Neuronal stem cell (in vitro differentiated cells): ENCODE measurements at regions not wholly inside any gene's neighbourhood (a gene's known extent, or its start where the extent isn't known, plus 50 kb on each side); places are given as distances from the start of the nearest gene placed in this dataset.

ENCODE experiments used
- DNase-seq: peaks from one replicate; pipeline ENCODE4 v3.0.0-alpha.2; 2013; ENCODE audit warnings: low spot score
- H2AFZ ChIP-seq: one replicate; pipeline ENCODE4 v1.6.1; 2013; ENCODE audit warnings: mild to moderate bottlenecking, low read length, inconsistent platforms
- H2AK5ac ChIP-seq: 2 replicates; pipeline ENCODE4 v1.6.1; 2013; ENCODE audit warnings: low read depth, mild to moderate bottlenecking, inconsistent platforms, low read length, moderate library complexity, mixed read lengths
- H2BK120ac ChIP-seq: 2 replicates; pipeline ENCODE4 v1.6.1; 2013; ENCODE audit warnings: low read depth, mild to moderate bottlenecking, inconsistent platforms, low read length, moderate library complexity, mixed read lengths
- H2BK12ac ChIP-seq: one replicate; pipeline ENCODE4 v1.6.1; 2013; ENCODE audit warnings: low read length, inconsistent platforms
- H2BK15ac ChIP-seq: 2 replicates; pipeline ENCODE4 v1.6.1; 2013; ENCODE audit warnings: mild to moderate bottlenecking, low read length, inconsistent platforms, mixed read lengths
- H2BK5ac ChIP-seq: one replicate; pipeline ENCODE4 v1.6.1; 2013; ENCODE audit warnings: inconsistent platforms, mild to moderate bottlenecking, low read length, moderate library complexity
- H3K14ac ChIP-seq: one replicate; pipeline ENCODE4 v1.6.1; 2013; ENCODE audit warnings: low read length, inconsistent platforms
- H3K18ac ChIP-seq: 2 replicates; pipeline ENCODE4 v1.6.1; 2013; ENCODE audit warnings: low read length, inconsistent platforms
- H3K23ac ChIP-seq: 2 replicates; pipeline ENCODE4 v1.6.1; 2013; ENCODE audit warnings: low read depth, mild to moderate bottlenecking, mixed read lengths, low read length, inconsistent platforms; ENCODE audit not compliant: poor library complexity
- H3K27ac ChIP-seq: replicated peaks from 3 replicates; pipeline ENCODE4 v1.5.1; 2013; ENCODE audit warnings: low read length, inconsistent platforms
- H3K27me3 ChIP-seq, 3 experiments: 2 replicates each; pipeline ENCODE4 v1.6.1; 2013; ENCODE audit warnings: low read length in 3 of 3, mild to moderate bottlenecking in 2 of 3, inconsistent platforms in 1 of 3, low read depth in 1 of 3, mixed read lengths in 1 of 3, moderate library complexity in 1 of 3; ENCODE audit not compliant: control insufficient read depth in 3 of 3, insufficient read depth in 3 of 3
- H3K36me3 ChIP-seq, 2 donors: replicated peaks in 1 of 2; 2 replicates each; pipeline ENCODE4 v1.6.1; 2013; ENCODE audit warnings: low read length in 2 of 2; ENCODE audit not compliant: control insufficient read depth in 2 of 2, insufficient read depth in 2 of 2
- H3K4ac ChIP-seq: 2 replicates; pipeline ENCODE4 v1.6.1; 2013; ENCODE audit warnings: inconsistent platforms, mild to moderate bottlenecking, low read length, moderate library complexity
- H3K4me1 ChIP-seq, 2 donors: 1 replicate in 1 of 2; 2 replicates in 1 of 2; pipeline ENCODE4 v1.6.1; 2013; ENCODE audit warnings: low read length in 2 of 2, low read depth in 1 of 2; ENCODE audit not compliant: control insufficient read depth in 2 of 2, insufficient read depth in 1 of 2
- H3K4me2 ChIP-seq: one replicate; pipeline ENCODE4 v1.6.1; 2013; ENCODE audit warnings: mild to moderate bottlenecking, low read length, inconsistent platforms; ENCODE audit not compliant: insufficient read depth, poor library complexity, severe bottlenecking
- H3K4me3 ChIP-seq, 2 donors: 2 replicates each; pipeline ENCODE4 v1.5.1; 2013; ENCODE audit warnings: low read length in 2 of 2, mild to moderate bottlenecking in 2 of 2, inconsistent platforms in 1 of 2, moderate library complexity in 1 of 2
- H3K79me1 ChIP-seq: one replicate; pipeline ENCODE4 v1.6.1; 2013; ENCODE audit warnings: low read depth, mild to moderate bottlenecking, inconsistent platforms, low read length, moderate library complexity
- H3K9ac ChIP-seq: one replicate; pipeline ENCODE4 v1.6.1; 2013; ENCODE audit warnings: mild to moderate bottlenecking, low read depth, low read length, inconsistent platforms; ENCODE audit not compliant: poor library complexity
- H3K9me3 ChIP-seq, 2 donors: replicated peaks in 1 of 2; 2 replicates each; pipeline versions ENCODE3 to v1.6.1; 2013; ENCODE audit warnings: low read length in 2 of 2, mild to moderate bottlenecking in 2 of 2, inconsistent platforms in 1 of 2, low read depth in 1 of 2, mixed read lengths in 1 of 2, moderate library complexity in 1 of 2; ENCODE audit not compliant: control insufficient read depth in 2 of 2, insufficient read depth in 1 of 2
- H4K8ac ChIP-seq: one replicate; pipeline ENCODE4 v1.6.1; 2013; ENCODE audit warnings: low read depth, mild to moderate bottlenecking, inconsistent platforms, low read length, moderate library complexity
- H4K91ac ChIP-seq: one replicate; pipeline ENCODE4 v1.6.1; 2013; ENCODE audit warnings: low read length, low read depth, mild to moderate bottlenecking, inconsistent platforms; ENCODE audit not compliant: poor library complexity
- WGBS, 2 donors: extraction: QIAGEN DNeasy Blood & Tissue Kit; methylation state at CpG; one replicate each; pipeline ENCODE4 v1.1.7; 2013; ENCODE audit warnings: missing lambda C conversion rate in 2 of 2, mixed read lengths in 1 of 2; ENCODE audit not compliant: insufficient read length in 2 of 2, insufficient replicate concordance in 1 of 2; ENCODE audit errors: extremely low coverage in 2 of 2; 5-methylcytosine and 5-hydroxymethylcytosine counted together

- WGBS, 2 donors: no CpG with 5 or more reads among the region's 1 CpG
- H3K14ac ChIP-seq: no peak overlapping the region
Observed at GRCh38 chr3:148221303-148221702, 476.4 kb upstream of the AGTR1 start.

GRCh38 chr3:148223266-148223665 lies 474.4 kb upstream of the AGTR1 start:
- H2BK120ac ChIP-seq: no peak overlapping the region
- no peak overlapping the region for H4K8ac ChIP-seq
- H3K4me3 ChIP-seq: no peak overlapping the region
- no peak overlapping the region for H2BK12ac ChIP-seq
- whole genome bisulfite sequencing, 2 donors: no CpG with 5 or more reads among the region's 2 CpGs
- no peak overlapping the region for H3K4ac ChIP-seq
- H3K4me2 ChIP-seq: no peak overlapping the region
- no peak overlapping the region for H4K91ac ChIP-seq
- no peak overlapping the region for H3K18ac ChIP-seq
- H3K9me3 ChIP-seq: no peaks in the 10 kb centered on the region
- H2BK15ac ChIP-seq: no peak overlapping the region
- H3K36me3 ChIP-seq: no peaks in the 10 kb centered on the region
- no peaks in the 10 kb centered on the region for H3K27me3 ChIP-seq
- no peak overlapping the region for H2BK5ac ChIP-seq
- H3K9ac ChIP-seq: no peak overlapping the region
- no peak overlapping the region for H3K14ac ChIP-seq
- H3K27ac ChIP-seq: no peak overlapping the region
- H3K23ac ChIP-seq: no peak overlapping the region
- no peak overlapping the region for H2AFZ ChIP-seq
- no peak overlapping the region for H2AK5ac ChIP-seq
- H3K4me1 ChIP-seq: peaks cover 0 to 1% of the 10 kb centered on the region in 2 donors
- H3K79me1 ChIP-seq: no peaks in the 10 kb centered on the region
- no peak for DNase-seq

More at GRCh38 chr3:148221303-148221702, 476.4 kb upstream of the AGTR1 start:
- Histone ChIP-seq H2BK5ac (no peak overlapping the region), H2BK12ac (no peak overlapping the region), H3K4me3 (no peak overlapping the region), H3K9ac (no peak overlapping the region), H3K23ac (no peak overlapping the region), H3K79me1 (no peaks in the 10 kb centered on the region), H3K27ac (no peak overlapping the region), H2AFZ (peak overlapping the region; percentile 17), H4K91ac (no peak overlapping the region), H3K4me2 (no peak overlapping the region), H4K8ac (no peak overlapping the region), H3K27me3 (no peaks in the 10 kb centered on the region), H2AK5ac (no peak overlapping the region), H2BK120ac (no peak overlapping the region), H2BK15ac (no peak overlapping the region), H3K4me1 (no peaks in the 10 kb centered on the region), H3K9me3 (no peaks in the 10 kb centered on the region), H3K36me3 (no peaks in the 10 kb centered on the region), H3K4ac (no peak overlapping the region), H3K18ac (no peak overlapping the region)
- DNase-seq: no peak

- Histone ChIP-seq H3K14ac (no peak overlapping the region), H2BK12ac (no peak overlapping the region), H2BK5ac (no peak overlapping the region), H4K91ac (no peak overlapping the region), H2AFZ (no peak overlapping the region), H3K4me2 (no peak overlapping the region), H2BK15ac (no peak overlapping the region), H3K79me1 (no peaks in the 10 kb centered on the region), H3K9me3 (no peaks in the 10 kb centered on the region), H2BK120ac (no peak overlapping the region), H3K4me3 (no peak overlapping the region), H2AK5ac (no peak overlapping the region), H3K9ac (no peak overlapping the region), H4K8ac (no peak overlapping the region), H3K4ac (no peak overlapping the region), H3K36me3 (no peaks in the 10 kb centered on the region), H3K23ac (no peak overlapping the region), H3K27me3 (no peaks in the 10 kb centered on the region), H3K18ac (no peak overlapping the region), H3K4me1 (peaks cover 0 to 1% of the 10 kb centered on the region in 2 donors), H3K27ac (no peak overlapping the region)
- DNase-seq: no peak
- no CpG with 5 or more reads among the region's 3 CpGs for WGBS, 2 donors
Observed at GRCh38 chr3:148226246-148226645, 471.5 kb upstream of the AGTR1 start.

GRCh38 chr3:148227534-148227933 lies 470.2 kb upstream of the AGTR1 start:
- no peaks in the 10 kb centered on the region for H3K36me3 ChIP-seq
- DNase-seq: no peak
- no peak overlapping the region for H2AK5ac ChIP-seq
- H4K8ac ChIP-seq: no peak overlapping the region
- no peak overlapping the region for H2BK120ac ChIP-seq
- H3K4me2 ChIP-seq: no peak overlapping the region
- H3K79me1 ChIP-seq: no peaks in the 10 kb centered on the region
- peaks cover 0 to 1% of the 10 kb centered on the region in 2 donors for H3K4me1 ChIP-seq
- H4K91ac ChIP-seq: no peak overlapping the region
- H2BK15ac ChIP-seq: no peak overlapping the region
- no peak overlapping the region for H3K14ac ChIP-seq
- H3K9ac ChIP-seq: no peak overlapping the region
- H2AFZ ChIP-seq: peak overlapping the region; percentile 58
- H3K9me3 ChIP-seq: no peaks in the 10 kb centered on the region
- H3K18ac ChIP-seq: no peak overlapping the region
- no peak overlapping the region for H2BK5ac ChIP-seq
- no peak overlapping the region for H3K4ac ChIP-seq
- no peak overlapping the region for H3K4me3 ChIP-seq
- no peak overlapping the region for H3K27ac ChIP-seq
- H2BK12ac ChIP-seq: no peak overlapping the region
- H3K27me3 ChIP-seq: no peaks in the 10 kb centered on the region
- no CpG with 5 or more reads among the region's 1 CpG for WGBS, 2 donors
- no peak overlapping the region for H3K23ac ChIP-seq
